Inflammatory macrophage treated with lipopolysaccharide for 4 hours (primary cell): ENCODE measurements at regions not wholly inside any gene's neighbourhood (a gene's known extent, or its start where the extent isn't known, plus 50 kb on each side); places are given as distances from the start of the nearest gene placed in this dataset.
"Not testable (repeated sequence)": the region's sequence is repeated elsewhere in the genome, so short reads cannot be mapped to it uniquely, and the experiment has no call there.

Experiments used
- DNase-seq: peaks from one replicate; pipeline ENCODE4 v3.0.0-alpha.2; 2020

DNA sequence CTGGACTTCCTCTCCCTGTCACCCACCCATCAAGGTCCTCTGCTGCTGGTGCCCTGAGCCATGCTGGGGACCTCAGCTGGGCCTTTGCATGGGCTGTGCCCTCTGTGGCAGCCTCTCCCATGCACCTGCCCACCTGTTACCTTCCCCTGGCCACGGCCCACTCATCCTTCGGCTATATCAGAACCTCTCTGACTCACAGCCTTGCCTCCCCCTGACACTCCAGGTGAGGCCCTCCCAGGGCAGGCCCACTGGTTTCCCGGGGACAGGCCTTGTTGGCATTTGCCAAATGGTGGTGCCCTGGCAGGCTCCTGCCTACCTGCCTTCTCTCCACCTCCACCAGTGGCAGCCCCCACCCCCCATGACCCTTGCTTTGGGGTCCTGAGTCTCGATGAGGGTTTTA lies 73.7 kb upstream of the PRR5 start:
- DNase-seq: no peak

DNA sequence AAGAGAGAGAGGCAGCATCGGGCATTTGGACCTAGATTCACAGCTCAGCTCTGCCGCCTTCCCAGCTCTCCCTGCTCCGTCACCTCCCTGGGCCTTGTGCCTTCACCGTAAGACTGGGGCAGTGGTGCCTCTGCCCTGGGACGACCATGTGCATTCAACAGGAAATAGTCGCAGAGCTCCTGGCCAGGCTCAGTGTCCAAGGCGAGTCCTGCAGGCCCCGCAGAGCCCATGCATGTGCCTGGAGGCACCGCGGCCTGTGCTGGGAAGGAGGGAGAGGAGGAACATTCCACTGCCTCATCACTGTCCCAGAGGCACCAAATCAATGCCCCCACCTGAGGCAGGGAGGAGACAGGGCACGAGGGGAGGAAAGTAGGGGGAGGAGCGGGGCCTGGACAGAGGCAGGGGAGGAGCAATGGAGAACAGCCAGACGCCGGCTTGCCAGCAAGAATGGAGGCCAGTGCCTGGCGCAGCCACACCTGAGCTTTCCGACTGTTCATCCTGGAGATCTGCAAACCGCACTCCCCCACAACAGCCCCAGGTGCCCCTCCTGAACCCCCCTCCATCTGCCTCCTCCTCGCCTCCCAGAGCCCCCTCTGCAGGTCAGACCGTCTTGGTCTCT lies 74.4 kb upstream of the PRR5 start:
- no peak for DNase-seq

DNA sequence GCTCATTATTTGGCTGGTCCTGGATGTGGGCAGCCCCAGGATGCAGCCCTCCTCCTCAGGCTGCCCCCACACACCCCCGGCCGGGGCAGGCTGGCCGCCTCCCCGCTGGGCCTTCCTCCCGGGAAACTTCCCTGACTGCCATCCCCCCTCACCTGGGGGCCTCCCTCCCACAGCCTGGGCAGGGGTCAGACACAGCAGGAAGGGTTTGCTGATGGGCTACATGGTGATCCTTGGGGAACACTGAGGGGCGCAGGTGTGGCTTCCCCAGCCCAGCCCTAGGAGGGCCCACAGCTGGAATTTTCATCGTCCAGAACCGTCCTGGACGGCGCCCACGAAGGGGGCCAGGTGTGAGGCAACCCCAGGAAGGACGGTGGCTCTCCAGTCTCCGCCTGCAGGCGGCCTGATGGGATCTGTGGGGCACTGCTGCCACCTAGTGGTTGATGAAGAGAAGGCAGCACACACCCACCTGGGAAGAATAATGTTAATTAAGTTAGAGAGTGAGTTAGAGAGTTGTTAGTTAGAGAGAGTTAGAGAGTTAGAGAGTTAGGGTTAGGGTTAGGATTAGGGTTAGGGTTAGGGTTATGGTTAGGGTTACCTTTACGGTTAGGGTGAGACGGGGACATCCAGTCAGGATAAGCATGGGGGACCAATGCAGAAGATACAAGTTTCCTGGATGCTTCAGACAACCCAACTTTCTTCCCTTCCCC lies 75.9 kb upstream of the PRR5 start:
- DNase-seq: peak; percentile 52

DNA sequence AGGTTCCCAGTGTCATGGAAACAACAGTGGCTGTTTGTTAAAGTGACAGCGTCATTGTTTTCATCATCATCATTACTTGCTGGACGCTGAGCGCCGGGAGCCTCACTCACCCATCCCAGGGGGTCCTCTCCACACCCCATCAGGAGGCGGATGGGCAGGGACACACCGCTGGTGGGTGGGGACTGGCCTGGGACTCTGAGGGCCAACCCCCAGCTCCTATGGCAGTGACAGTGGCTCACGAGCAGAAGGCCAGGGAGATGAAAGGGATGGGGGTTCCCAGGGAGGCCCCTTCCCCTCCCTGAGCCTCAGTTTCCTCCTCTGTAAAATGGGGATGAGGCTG lies 76.6 kb upstream of the PRR5 start:
- no peak for DNase-seq

DNA sequence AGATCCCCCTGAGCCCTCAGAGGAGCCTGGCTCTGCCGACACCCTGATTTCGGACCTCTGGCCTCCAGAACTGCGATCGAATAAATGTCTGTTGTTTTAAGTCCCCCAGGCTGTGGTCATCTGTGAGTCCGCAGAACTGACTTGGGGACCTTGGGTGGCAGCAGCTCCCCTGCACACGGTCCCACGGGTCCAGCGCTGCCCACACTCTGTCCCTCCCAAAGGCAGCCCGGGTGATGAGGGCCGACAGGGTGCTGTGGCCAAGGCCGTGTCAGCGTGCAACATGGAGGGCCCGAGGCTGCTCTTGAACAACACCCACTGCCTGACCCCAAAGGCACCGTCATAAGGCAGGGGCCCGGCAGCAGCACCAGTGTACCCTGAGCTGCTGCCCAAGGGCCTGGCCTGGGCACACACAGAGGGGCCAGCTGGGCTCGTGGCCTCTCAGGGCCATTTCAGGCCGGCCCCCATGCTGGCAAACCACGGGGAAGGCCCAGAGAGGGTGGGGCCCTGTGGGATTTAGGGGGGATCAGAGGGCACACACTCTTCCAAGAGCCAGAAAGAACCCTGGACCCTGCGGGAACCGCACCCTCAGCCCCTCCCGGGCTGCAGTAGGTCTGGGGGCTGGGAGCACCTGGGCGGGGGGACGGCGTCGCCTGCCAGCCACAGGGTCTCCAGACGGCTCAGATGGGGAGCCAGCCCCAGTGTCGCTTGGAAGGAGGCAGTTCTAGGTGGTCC lies 77.1 kb upstream of the PRR5 start:
- no peak for DNase-seq

DNA sequence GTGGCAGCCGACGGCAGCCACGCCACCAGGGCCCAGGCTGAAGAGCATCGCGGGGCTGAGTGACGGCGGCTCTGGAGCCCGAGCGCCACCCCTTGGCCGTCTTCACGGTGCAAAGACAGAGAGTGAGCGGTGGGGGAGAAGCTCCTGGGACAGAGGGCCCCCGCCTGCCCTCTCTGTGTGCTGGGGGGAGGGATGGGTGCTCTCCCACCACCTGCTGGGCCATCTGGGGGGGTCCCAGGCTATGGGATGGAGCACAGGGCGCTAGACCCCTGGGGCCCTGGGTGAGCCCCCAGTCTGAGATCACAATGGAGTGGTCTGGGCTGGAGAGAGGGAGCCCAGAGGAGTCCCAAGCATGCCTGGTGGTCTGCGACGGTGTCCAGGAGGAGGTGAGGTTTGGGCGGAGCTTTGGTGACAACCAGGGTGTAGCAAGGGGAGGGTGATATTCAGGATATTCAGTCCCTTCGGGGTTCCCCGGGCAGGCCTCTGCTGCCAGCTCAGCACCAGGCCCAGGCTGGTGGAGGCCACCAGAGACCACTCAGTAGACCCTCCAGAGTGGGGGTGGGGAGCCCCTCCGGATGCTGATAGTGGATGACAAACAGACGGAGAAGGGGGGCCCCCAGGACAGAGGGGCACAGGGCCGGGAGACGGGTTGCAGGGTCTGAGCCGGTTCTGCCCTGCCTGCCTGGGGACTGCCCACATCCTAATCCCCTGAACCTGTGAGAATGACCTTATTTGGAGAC lies 78.1 kb upstream of the PRR5 start:
- DNase-seq: peak; percentile 15

DNA sequence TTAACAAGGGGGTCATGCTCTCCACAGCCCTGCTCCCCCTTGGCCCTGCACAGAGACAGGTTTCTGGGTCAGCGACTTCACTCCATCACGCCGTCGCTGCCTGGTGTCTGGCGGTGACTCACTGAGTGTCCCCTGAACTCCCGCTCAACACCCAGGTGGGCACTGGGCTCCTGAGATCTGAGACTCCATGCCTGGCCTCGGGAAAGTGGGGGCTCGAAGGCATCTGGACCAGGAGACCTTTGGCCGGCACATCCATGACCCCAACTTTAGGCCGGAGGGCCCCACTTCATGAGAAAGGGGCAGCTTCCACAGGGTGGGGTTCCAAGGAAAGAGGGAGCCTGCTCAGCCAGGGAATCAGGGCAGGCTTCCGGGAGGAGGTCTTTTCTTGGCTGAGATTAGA lies 79.3 kb upstream of the PRR5 start:
- no peak for DNase-seq

DNA sequence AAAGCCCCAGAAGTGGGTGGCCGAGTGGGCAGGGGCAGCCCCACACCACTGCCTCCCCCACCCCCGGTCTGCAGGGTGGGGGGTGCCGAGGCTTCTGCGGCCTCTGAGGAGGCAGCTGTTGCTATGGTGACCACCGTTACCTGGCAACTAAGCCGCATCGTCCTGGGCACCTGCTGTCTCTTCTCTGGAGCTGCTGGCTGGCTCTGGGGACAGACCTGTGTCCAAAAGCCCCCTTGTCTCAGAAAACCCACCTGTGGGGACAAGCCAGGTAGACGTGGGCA lies 79.9 kb upstream of the PRR5 start:
- no peak for DNase-seq

DNA sequence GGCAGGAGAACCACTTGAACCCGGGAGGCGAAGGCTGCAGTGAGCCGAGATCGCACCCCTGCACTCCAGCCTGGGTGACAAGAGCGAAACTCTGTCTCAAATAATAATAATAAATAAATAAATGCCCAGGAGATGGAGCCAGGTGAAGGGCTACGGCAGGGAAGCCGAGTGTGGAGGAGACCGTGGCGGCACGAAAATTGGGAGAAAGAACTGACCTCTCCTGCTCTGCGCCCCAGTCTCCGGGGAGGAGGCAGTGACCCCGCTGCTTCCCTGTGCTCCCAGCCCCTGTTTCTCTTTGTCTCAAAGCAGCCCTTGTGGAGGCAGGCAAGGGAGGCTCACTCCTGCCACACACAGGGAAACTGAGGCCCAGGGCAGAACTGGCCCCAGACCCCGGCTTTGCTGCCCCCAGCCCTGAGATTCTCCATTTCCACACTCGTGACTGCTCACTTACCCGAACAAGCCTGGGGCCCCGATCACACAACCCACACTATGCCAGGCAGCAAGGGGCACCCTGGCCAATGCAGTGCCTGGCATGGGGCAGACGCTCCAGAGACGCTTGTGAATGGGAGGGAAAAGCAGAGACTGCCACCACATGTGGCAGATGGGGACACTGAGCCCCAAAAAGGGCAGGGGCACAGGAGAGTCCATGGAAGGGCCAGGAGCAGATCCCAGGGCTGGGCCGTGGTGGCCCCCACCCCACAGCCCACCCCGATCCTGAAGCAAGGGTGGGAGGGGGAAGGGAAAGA lies 80.4 kb upstream of the PRR5 start:
- no peak for DNase-seq

DNA sequence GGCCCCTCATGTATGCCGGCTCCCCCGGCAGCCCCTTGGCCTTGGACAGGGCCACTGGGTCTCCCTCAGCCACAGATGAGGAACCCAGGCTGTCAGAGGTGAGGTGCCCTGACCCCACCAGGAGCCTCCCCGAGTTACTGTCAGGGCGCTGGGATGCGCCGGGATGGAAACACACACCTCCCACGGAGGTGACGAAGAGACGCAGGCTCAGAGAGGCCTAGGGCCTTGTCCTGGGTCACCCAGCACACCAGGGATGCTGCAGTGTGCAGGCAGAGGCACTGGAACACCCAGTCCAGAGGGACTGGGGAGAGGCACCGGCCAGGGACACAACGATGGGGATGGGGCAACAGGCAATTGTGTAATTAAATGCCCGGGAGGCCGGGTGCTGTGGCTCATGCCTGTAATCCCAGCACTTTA lies 81.2 kb upstream of the PRR5 start:
- no peak for DNase-seq

DNA sequence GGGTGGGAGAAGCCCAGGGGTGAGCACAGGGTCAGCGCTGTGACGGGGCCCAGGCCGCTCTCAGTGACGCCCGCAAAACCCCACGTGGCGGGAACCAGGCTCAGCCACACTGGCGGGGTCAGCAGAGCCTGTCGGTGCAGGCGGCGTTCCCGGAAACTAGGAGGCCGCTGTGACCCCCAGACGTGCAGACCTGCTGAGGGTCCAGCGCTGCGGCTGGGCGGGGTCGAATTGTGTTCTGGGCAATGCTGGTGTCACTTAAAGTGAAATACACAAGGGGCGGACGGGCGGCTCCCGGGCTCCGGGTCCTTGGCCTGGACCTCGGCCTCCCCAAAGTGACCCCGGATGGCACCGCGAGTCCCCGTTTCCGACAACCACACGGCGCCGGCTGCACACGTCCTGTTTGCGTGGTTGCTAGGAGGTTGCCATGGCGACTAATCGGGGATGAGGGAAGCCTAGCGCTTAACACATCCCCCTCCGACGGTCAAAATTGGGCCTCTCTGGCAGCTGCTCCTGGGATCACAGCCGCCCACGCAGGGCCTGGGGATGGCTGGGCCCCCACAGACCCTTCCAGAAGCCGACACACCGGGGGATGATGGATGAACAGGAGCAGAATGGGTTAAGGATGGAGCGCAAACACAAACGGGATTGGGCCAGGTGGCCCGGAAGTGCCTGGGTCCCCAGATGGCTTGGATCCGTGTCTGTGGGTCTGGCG lies 81.7 kb upstream of the PRR5 start:
- DNase-seq: peak; percentile 24

DNA sequence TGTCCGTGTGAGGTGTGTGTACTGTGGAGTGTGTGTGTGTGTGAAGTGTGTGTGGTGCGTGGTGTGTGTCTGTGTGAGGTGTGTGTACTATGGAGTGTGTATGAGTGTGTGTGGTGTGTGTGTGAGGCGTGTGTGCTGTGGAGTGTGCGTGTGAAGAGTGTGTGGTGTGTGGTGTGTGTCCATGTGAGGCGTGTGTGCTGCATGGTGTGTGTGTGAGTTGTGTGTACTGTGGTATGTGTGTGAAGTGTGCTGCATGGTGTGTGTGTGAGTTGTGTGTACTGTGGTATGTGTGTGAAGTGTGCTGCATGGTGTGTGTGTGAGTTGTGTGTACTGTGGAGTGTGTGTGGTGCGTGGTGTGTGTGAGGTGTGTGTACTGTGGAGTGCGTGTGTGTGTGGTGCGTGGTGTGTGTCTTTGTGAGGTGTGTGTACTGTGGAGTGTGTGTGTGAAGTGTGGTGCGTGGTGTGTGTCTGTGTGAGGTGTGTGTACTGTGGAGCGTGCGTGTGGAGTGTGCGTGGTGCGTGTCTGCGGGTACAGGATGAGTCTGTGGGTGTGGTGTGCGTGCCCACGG lies 82.4 kb upstream of the PRR5 start:
- not testable (repeated sequence) for DNase-seq

DNA sequence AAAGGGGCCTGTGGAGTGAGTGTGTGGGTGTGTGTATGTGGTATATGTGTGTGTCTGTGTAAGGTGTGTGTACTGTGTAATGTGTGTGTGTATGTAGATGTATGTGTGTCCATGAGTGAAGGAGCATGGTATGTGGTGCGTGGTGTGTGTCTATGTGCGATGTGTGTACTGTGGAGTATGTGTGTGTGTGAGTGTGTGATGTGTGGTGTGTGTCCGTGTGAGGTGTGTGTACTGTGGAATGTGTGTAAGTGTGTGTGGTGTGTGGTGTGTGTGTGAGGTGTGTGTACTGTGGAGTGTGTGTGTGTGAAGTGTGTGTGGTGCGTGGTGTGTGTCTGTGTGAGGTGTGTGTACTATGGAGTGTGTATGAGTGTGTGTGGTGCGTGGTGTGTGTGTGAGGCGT lies 83.1 kb upstream of the PRR5 start:
- DNase-seq: not testable (repeated sequence)

DNA sequence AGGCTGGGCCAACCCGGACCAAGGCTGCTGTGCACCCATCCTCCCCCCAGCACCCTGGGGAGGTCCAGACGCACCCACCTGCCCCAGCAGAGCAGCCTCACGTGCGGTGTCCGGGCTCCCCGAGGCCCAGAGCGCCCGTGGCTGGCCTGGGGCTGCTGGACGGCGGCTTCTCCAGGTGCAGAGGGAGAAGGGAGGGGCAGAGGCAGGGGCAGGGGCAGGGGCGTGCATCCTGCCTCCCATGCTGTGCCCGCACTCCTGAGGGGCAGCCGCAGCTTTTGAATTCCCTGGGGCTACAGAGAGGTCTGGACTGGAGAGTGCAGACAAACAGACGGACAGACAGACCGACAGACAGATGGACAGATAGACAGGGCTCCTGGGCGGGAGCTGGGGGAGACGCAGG lies 83.6 kb upstream of the PRR5 start:
- no peak for DNase-seq

DNA sequence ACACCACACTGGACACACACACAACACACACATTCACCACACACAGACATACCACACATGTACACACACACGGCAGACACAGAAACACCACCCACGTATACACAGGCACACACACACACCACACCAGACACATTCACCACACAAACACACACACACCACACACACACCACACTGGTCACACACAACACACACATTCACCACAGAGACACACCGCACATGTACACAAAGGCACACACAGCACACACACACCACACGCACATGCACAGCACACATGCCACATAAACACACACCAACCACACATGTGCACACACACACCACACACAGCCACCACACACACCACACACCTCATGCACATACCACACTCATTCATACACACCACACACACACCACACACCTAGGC lies 84.2 kb upstream of the PRR5 start:
- DNase-seq: no peak

DNA sequence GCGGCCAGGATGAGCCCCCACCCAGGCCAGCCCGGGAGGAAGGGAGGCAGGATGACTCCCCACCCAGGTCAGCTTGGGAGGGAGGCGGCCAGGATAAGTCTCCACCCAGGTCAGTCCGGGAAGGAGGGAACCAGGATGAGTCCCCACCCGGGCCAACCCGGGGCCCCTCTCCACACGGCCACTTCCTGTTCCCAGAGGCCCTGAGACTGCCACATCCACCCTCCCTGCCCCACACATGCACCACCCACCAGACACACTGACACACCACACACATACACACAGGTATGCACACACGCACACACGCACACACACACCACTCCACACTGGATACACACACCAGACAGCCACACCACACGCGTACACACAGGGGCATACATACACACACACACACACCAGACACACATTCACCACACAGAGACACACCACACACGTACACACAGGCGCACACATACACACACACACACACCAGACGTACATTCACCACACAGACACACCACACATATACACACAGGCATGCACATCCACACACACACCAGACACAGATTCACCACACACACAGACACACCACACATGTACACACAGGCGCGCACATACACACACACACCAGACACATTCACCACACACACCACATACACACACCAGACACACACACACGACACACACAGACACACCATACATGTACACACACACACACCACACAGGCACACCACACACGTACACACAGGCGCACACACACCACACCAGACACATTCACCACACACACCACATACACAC lies 84.9 kb upstream of the PRR5 start:
- no peak for DNase-seq

DNA sequence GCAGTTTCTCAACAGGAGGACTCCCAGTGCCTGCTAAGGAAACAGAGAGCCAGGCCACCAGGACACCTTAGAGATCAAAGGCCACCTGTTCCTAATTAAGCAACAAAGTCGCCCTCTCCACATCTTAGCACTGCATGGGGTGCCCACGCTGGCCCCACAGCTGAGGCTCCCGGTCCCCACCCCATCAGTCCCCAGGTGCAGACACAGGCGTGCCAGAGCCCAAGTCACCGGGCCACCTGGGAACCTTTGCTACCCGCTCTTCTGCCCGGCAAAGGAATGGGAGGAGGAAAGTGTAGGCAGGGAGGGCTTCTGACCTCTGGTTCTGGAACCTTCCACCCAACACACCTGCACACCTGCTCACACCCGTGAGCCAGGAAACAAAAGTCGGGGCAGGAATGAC lies 85.5 kb upstream of the PRR5 start:
- no peak for DNase-seq

DNA sequence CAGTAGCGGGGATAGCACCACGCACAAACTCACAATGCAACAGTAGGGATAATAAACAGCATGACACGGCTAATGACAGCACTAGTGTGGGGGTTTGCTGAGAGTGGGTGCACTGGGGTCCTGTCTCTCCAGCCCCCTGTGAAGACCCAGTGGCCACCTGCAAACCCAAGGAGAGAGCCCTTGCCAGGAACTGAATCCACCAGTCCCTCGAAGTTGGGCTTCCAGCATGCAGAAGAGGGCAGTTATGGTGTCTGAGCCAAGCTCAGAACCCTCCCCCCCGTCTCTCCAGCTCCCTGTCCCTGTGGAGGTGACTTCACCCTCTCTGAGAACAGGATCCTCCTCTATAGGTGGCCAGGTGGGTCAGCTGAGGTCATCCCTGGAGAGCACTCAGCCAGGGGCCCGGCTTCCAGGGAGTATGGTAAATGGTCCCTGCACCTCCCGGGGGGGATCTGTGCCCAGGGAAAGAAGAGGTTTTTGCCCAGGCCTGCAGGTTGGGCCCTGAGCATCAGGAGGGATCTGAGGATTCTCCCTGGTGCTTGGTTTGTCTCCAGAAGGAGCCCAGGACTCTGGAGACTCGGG lies 86.3 kb upstream of the PRR5 start:
- DNase-seq: no peak

DNA sequence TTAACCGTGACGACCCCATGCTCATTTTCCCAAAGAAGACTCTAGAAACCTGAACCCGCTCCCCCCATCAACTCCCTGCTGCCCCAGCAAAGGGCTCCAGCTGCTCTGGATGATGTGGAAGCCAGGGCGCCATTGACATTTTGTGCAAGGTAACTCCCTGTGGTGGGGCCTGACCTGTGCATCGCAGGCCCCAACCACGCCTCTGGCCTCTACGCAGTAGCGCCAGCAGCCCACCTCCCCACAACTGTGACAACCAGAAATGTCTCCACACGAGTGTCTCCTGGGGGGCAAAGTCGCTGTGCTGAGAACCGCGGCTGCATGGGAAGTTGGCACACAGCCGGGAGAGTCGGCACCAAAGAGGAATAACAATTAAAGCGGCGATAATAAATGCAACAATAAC lies 86.9 kb upstream of the PRR5 start:
- DNase-seq: no peak

DNA sequence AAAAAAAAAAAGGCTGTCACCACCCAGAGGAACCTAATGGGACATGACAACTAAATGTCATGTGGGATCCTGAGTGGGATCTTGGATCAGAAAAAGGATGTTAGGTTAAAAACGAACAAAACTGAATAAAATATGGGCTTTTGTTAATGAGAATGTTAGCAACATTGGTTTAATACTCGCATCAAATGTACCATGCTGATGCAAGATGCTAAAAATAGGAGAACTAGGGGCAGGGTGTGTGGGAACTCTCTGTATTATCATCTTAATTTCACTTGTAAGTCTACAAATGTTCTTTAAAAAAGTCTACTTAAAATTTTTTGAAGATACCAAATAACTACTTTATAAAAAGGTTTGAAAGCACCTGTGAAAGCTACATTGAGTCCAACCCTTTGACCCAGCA lies 88.8 kb upstream of the PRR5 start:
- no peak for DNase-seq

DNA sequence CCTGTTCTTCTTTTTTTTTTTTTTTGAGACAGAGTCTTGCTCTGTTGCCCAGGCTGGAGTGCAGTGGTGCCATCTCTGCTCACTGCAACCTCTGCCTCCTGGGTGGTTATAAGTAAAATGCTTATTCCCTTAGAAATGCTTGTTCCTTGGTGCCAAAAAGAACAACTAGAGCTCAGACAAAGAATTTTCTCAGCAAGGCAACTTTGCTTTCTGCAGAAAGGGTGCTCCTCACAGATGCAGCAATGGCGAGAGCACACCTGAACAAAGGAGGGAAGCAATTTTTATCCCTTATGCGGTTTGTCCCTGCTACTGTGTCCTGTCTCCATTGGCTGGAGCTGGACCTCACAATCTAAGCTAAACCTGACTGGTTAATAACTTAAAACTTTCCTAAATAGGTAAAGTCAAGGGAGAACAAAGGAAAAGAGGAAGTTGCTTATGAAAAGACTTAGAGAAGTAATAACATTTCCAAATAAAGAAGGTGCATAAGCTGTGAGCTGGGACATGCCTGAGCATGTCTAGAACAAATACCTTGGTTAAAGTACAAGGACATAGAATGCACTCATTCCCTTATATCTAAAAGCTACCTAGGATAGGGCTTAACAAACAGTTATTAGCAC lies 90.0 kb upstream of the PRR5 start:
- no peak for DNase-seq
